ENCODE measurements at regions not wholly inside any gene's neighbourhood (a gene's known extent, or its start where the extent isn't known, plus 50 kb on each side); places are given as distances from the start of the nearest gene placed in this dataset.

DNA sequence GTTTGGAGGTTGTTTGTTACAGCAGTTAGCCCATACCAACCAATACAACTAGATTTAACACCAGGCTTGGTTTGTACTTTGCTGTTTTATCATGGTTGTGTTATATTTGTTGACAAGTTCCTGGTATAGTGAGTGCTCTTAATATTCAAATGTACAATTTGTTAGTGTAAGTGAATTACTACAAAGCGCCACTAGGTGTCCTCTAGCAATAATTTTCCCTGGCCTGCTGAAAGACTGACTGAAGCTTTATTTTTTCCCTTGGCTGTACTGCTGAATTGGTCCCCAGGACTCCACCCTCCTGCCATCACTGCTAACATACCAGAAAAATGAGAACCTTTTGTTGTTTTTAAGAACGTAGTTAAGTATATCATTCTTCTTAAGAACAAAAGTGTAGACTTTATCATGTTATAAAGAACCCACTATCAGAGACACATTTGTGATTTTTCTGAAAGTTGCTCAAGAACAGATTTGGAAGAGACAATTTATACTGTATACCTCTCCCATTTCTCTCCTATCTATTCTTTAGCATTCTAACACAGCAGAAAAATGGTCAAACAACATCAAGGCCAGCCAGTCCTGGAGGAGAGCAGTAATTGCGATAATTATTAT is 75.3 kb upstream of the FAR2 start:
- TF ChIP-seq, protein P1, sequence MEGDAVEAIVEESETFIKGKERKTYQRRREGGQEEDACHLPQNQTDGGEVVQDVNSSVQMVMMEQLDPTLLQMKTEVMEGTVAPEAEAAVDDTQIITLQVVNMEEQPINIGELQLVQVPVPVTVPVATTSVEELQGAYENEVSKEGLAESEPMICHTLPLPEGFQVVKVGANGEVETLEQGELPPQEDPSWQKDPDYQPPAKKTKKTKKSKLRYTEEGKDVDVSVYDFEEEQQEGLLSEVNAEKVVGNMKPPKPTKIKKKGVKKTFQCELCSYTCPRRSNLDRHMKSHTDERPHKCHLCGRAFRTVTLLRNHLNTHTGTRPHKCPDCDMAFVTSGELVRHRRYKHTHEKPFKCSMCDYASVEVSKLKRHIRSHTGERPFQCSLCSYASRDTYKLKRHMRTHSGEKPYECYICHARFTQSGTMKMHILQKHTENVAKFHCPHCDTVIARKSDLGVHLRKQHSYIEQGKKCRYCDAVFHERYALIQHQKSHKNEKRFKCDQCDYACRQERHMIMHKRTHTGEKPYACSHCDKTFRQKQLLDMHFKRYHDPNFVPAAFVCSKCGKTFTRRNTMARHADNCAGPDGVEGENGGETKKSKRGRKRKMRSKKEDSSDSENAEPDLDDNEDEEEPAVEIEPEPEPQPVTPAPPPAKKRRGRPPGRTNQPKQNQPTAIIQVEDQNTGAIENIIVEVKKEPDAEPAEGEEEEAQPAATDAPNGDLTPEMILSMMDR (IDR thresholded peaks at IDR 0.05): peak; percentile 50 to 66 (median 62)
- no peak for TF ChIP-seq POLR2A (IDR thresholded peaks at IDR 0.05)

All from prostate gland (tissue), 2 donors.